ENCODE measurements at regions not wholly inside any gene's neighbourhood (a gene's known extent, or its start where the extent isn't known, plus 50 kb on each side); places are given as distances from the start of the nearest gene placed in this dataset.
A peak's percentile ranks its signal among the peaks of the same experiment; 100 is the strongest.
"Not testable (repeated sequence)": the region's sequence is repeated elsewhere in the genome, so short reads cannot be mapped to it uniquely, and the experiment has no call there.

GRCh38 chr3:69480986-69481385, 95.1 kb upstream of the FRMD4B start:
- not testable (repeated sequence) for DNase-seq

DNA sequence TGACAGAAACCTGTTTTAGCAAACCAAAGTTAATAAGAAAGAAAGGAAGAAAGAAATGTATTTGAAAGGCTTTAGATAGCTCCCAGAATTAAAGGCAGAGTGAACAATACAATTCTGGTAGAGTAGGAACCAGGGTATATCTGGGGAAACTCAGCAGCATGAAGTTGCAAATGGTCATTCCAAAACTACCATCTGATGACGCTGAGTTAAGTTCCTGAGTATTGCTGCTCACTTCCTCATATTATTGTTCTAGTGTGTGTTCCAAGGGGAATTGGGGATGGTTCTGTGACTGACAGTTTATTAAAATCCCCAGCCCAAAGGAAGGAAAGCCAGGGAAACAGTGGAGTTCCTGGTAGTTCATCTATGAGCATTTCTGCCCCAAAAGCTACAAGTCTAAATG, 88.3 kb upstream of the FRMD4B start:
- no peak for DNase-seq

DNA sequence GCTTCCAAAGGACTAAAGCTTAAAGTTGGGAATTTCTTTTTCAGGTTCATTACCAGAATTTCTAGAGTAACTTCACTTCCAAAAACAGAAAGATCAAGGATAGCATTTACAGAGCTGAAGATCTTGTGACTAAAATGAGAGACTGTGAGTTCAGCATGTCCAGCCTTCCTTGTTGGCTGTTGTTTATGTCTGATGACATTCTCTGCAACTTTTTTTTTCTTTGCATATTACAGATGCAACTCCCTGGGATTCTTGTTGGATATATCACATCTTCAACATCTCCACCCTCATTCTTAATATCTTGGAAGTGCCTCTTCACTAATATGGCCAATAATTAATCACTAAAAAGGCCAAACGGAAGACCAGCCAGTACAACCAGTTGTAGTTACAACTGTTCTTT, 86.2 kb upstream of the FRMD4B start:
- DNase-seq: no peak

- DNase-seq: no peak
Observed at GRCh38 chr3:69463531-69463930, 77.6 kb upstream of the FRMD4B start.

- no peak for DNase-seq
Observed at GRCh38 chr3:69462826-69463100, 76.9 kb upstream of the FRMD4B start.

DNA sequence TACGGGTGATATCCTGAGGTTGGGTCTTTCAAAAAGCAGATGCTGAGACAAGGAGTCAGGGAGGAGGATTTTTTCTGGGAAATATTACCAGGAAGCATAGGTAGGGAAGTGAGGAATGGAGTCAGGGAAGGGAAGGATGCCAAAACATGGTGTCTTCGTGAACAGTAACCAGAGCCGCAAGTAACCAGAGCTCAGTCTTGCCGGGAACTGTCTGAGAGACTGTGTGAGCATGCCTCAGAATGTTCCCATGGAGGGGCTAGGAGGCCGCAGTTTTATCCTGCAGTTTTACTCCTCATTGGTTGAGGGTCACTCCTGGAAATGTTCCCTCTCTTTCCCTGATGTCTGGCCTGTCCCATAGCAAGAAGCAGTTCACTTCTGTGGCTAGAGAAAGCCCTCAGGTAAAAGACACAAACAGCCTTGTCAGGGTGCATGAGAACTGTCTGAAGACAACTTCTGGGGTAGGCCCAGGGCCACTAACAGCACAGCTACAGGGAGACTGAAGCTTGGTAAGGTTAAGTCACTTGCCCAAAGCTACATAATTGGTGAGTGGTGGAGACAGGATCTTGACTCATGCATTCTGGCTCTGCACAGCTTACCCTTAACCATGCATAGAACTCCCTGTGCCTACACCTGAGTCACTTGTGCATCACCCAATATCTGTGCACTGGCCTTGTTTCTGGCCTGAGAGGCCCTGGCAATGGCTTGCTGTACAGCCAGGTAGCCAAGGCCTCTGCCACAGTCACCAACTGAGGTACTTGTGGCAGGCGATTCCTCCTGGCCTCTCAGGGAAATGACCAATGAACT, 76.3 kb upstream of the FRMD4B start:
- DNase-seq: no peak

GRCh38 chr3:69460034-69460433, 74.1 kb upstream of the FRMD4B start:
- no peak for DNase-seq

GRCh38 chr3:69458803-69459365, 73.0 kb upstream of the FRMD4B start:
- no peak for DNase-seq

- no peak for DNase-seq
Observed at GRCh38 chr3:69456631-69457030, 70.7 kb upstream of the FRMD4B start.

- DNase-seq: no peak
Observed at GRCh38 chr3:69454204-69454787, 68.4 kb upstream of the FRMD4B start.

GRCh38 chr3:69452295-69452694, 66.4 kb upstream of the FRMD4B start:
- no peak for DNase-seq

DNA sequence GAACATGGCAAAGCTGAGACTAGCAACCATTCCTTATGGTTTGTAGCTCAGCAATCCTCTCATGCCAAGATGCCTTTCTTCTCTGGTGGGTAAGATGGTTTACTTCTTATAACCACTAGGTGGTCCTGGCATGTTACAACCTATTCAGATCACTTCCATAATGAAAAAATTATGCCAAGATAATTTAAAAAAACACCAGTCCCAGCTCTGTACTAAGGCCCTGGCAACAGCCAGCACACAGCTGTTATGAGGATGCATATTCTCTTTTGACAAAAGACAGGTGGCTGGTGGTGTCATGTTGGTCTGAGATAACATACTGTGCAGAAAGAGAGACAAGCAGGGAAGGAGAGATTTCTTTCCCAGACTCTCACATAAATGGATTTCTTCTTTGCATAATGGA, 65.7 kb upstream of the FRMD4B start:
- DNase-seq: no peak

DNA sequence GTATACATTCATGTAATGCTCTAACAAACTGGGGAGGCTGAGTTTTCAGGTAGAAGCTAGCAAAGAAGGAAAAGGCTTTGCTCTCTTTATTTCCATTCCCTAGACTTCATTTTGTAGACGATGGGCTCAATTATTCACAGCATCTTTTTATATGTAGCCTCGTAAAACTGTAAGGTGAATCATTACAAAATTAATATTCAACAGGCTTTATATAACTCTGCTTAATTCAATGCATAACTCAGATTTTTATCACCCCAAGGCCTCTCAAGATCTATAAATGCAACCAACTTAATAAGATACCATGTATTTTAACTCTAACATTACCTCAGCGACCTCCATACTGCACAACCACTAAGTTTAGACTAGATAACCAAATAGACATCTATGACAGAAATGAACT, 63.0 kb upstream of the FRMD4B start:
- DNase-seq: no peak

DNA sequence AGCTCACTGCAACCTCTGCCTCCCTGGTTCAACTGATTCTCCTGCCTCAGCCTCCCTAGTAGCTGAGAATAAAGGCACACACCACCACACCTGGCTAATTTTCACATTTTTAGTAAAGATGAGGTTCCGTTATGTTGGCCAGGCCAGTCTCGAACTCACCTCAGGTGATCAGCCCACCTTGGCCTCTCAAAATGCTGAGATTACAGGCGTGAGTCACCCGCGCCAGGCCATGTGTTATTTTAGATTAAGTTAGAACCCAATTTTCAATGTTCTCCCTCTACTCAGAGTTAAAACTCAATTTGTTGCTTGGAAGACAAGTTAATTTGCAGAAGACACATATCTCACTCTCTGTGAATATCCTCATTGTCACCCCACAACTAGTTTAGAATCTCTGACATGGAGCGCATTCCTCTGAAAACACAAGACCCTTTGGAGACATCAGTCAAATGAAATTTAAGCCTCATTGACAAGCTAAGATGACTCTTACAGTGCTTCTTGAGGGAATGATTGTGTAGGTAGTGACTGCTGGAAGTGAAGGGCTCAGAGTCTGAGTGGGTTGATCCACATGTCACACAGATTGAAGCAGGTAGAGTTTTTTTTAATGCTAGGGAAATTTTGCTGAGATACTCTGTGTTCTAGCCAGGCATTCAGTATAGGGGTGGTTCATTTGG, 60.6 kb upstream of the FRMD4B start:
- DNase-seq: no peak

DNA sequence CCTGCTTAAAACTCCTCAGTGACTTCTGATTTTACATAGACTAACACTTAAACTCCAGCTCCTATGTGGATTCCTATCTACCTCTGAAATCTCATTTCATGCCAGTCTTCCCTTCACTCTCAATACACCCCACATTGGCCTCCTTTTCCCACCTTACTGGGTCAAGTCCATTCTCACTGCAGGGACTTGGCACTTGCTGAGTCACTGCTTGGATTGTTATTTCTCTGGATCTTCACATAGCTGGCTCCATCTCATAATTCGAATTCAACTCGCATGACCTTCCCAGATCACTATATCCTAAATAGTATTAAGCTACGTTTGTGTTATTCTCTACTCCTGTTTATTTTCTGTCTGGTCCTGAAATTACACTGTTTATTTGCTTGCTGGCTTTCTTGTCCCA, 59.6 kb upstream of the FRMD4B start:
- no peak for DNase-seq

DNA sequence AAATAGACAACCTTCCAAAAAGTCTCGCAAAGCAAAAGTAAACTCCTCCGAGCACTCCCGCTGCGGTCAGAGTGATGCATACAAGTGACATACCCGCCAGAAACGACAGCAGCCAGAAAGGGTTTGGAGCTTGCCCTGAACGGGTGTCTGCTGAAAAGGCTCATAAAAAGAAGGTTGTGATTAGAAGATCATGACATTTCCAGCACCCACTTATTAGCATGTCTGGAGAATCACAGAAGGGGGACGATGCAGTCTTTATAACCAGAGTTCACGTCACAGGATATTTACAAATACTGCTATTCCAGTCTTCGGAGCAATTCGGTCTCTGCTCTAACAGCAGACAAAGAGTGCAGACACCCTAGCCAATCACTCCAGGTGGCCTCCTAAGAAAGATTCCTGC, 59.1 kb upstream of the FRMD4B start:
- DNase-seq: no peak

- no peak for DNase-seq
Observed at GRCh38 chr3:69443457-69443920, 57.6 kb upstream of the FRMD4B start.

GRCh38 chr3:69442771-69443311, 57.0 kb upstream of the FRMD4B start:
- DNase-seq: no peak

GRCh38 chr3:69441732-69442131, 55.8 kb upstream of the FRMD4B start:
- no peak for DNase-seq

DNA sequence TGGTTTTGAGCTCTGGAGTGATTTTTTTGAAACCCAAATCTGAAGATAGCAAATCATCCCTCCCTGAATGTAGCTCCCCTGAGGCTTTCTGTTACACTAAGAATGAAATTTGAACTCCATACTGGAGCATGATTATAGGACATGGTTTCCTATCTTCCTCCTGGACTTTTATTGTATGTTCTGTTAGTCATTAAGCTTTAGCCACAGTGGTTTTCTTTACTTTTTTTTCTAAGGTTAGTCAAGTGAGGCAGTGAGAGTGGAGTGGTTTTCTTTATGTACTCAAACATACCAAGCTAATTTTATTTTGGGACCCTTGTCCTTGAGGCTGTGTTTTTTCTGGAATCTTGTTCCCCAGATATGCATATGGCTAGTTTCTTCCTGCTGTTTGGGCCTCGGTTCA, 55.2 kb upstream of the FRMD4B start:
- DNase-seq: no peak

DNA sequence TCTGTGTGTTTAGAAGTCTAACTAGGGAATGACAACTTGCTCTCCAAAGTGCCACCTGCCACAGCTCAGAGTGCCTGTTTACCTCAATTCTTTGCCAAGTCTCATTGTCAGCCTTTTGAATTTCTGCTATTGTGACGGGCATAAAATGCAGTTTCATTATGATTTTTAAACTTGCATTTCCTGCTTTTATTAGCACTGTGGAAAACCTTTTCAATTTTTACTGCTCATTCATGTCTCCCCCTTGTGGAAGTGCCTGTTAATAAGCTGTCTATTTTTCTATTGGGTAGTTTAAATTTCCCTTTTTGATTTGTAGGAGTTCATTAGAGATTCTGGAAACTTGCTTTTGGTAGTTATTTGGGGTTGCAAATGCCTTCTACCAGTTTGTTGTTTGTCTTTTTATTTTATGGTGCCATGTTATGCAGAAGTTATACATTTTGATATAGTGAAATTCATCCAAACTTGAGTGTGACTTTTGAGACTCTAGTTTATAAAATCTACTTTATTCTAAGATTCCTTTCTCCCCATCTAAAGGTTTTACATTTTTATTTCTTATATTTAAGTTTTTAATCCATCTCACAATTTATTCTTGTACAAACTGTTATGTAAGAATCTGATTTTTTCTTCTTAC, 53.9 kb upstream of the FRMD4B start:
- peak; percentile 30 for DNase-seq

GRCh38 chr3:69438476-69438875, 52.6 kb upstream of the FRMD4B start:
- DNase-seq: no peak
